ENCODE measurements at regions not wholly inside any gene's neighbourhood (a gene's known extent, or its start where the extent isn't known, plus 50 kb on each side); places are given as distances from the start of the nearest gene placed in this dataset.

- 59 to 60% methylated on average over 4 of the region's 4 CpGs for WGBS, 2 donors
- H3K9ac ChIP-seq (ENCODE audit: insufficient read depth in 1 of 2, low read length in 2 of 2), result no peak overlapping the region
- peak; percentile 38 to 84 (median 69) for DNase-seq
Observed at GRCh38 chr2:12168791-12169388, 422.5 kb downstream of the LPIN1 start.

GRCh38 chr2:12169721-12170120 is 423.3 kb downstream of the LPIN1 start:
- peaks cover 6 to 27% (median 16%) of the 10 kb centered on the region in 5 donors for H3K4me1 ChIP-seq (ENCODE audit: control insufficient read depth in 5 of 5, insufficient read depth in 5 of 5, low read length in 5 of 5)
- ATAC-seq (ENCODE audit: insufficient read depth, low FRiP score) (no peak), DNase-seq (peak; percentile 67 to 85 (median 77))
- no peaks in the 10 kb centered on the region for H3K9me3 ChIP-seq (ENCODE audit: control insufficient read depth in 4 of 4, insufficient read depth in 3 of 4, low read length in 3 of 4)
- 34 to 42% methylated on average over 6 of the region's 6 CpGs for WGBS, 2 donors
- no peaks in the 10 kb centered on the region for H3K36me3 ChIP-seq (ENCODE audit: control insufficient read depth in 4 of 4, insufficient read depth in 4 of 4, low read length in 4 of 4)
- no peak overlapping the region for H3K9ac ChIP-seq (ENCODE audit: insufficient read depth in 1 of 2, low read length in 2 of 2)
- H3K27ac ChIP-seq (ENCODE audit: low read depth in 1 of 2, low read length in 1 of 2), result peak overlapping the region; percentile 72 to 86
- H3K27me3 ChIP-seq (ENCODE audit: control insufficient read depth in 3 of 3, insufficient read depth in 3 of 3, low read length in 2 of 3), result no peaks in the 10 kb centered on the region
- no peak overlapping the region for H3K4me3 ChIP-seq
- TF ChIP-seq, protein P1, sequence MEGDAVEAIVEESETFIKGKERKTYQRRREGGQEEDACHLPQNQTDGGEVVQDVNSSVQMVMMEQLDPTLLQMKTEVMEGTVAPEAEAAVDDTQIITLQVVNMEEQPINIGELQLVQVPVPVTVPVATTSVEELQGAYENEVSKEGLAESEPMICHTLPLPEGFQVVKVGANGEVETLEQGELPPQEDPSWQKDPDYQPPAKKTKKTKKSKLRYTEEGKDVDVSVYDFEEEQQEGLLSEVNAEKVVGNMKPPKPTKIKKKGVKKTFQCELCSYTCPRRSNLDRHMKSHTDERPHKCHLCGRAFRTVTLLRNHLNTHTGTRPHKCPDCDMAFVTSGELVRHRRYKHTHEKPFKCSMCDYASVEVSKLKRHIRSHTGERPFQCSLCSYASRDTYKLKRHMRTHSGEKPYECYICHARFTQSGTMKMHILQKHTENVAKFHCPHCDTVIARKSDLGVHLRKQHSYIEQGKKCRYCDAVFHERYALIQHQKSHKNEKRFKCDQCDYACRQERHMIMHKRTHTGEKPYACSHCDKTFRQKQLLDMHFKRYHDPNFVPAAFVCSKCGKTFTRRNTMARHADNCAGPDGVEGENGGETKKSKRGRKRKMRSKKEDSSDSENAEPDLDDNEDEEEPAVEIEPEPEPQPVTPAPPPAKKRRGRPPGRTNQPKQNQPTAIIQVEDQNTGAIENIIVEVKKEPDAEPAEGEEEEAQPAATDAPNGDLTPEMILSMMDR (IDR thresholded peaks at IDR 0.05; ENCODE audit: control extremely low read depth, extremely low read depth), result no peak

More at GRCh38 chr2:12168791-12169388, 422.5 kb downstream of the LPIN1 start:
- Histone ChIP-seq H3K36me3 (ENCODE audit: control insufficient read depth in 4 of 4, insufficient read depth in 4 of 4, low read length in 4 of 4) (no peaks in the 10 kb centered on the region), H3K9me3 (ENCODE audit: control insufficient read depth in 4 of 4, insufficient read depth in 3 of 4, low read length in 3 of 4) (no peaks in the 10 kb centered on the region), H3K27me3 (ENCODE audit: control insufficient read depth in 3 of 3, insufficient read depth in 3 of 3, low read length in 2 of 3) (no peaks in the 10 kb centered on the region), H3K4me3 (no peak overlapping the region), H3K4me1 (ENCODE audit: control insufficient read depth in 5 of 5, insufficient read depth in 5 of 5, low read length in 5 of 5) (peaks cover 6 to 27% (median 16%) of the 10 kb centered on the region in 5 donors), H3K27ac (ENCODE audit: low read depth in 1 of 2, low read length in 1 of 2) (peak overlapping the region; percentile 72 to 86)
- TF ChIP-seq, protein P1 (IDR thresholded peaks at IDR 0.05; ENCODE audit: control extremely low read depth, extremely low read depth), result no peak
- ATAC-seq (ENCODE audit: insufficient read depth, low FRiP score), result peak; percentile 76

- 29 to 50% methylated on average over 5 of the region's 5 CpGs for WGBS, 2 donors
- no peak for ATAC-seq (ENCODE audit: insufficient read depth, low FRiP score)
- no peak overlapping the region for H3K9ac ChIP-seq (ENCODE audit: insufficient read depth in 1 of 2, low read length in 2 of 2)
Observed at GRCh38 chr2:12170121-12170520, 423.7 kb downstream of the LPIN1 start.

More at GRCh38 chr2:12170121-12170520, 423.7 kb downstream of the LPIN1 start:
- DNase-seq, result no peak
- H3K36me3 ChIP-seq (ENCODE audit: control insufficient read depth in 4 of 4, insufficient read depth in 4 of 4, low read length in 4 of 4), result no peaks in the 10 kb centered on the region
- no peaks in the 10 kb centered on the region for H3K9me3 ChIP-seq (ENCODE audit: control insufficient read depth in 4 of 4, insufficient read depth in 3 of 4, low read length in 3 of 4)
- no peak overlapping the region for H3K4me3 ChIP-seq
- H3K4me1 ChIP-seq (ENCODE audit: control insufficient read depth in 5 of 5, insufficient read depth in 5 of 5, low read length in 5 of 5), result peaks cover 6 to 27% (median 16%) of the 10 kb centered on the region in 5 donors
- H3K27ac ChIP-seq (ENCODE audit: low read depth in 1 of 2, low read length in 1 of 2), result peak overlapping the region; percentile 23 to 28
- H3K27me3 ChIP-seq (ENCODE audit: control insufficient read depth in 3 of 3, insufficient read depth in 3 of 3, low read length in 2 of 3), result no peaks in the 10 kb centered on the region
- TF ChIP-seq, protein P1 (IDR thresholded peaks at IDR 0.05; ENCODE audit: control extremely low read depth, extremely low read depth), result no peak

All from lung (tissue), 11 donors.